MCF 10A (cell line): ENCODE measurements at regions not wholly inside any gene's neighbourhood (a gene's known extent, or its start where the extent isn't known, plus 50 kb on each side); places are given as distances from the start of the nearest gene placed in this dataset.

Experiments
- BruUV-seq: library from RNA; stranded (reverse); fragments of 400-500 nt; replicated peaks from 2 replicates; lab custom pipeline; 2021; lab: Mats Ljungman, UMichigan
- CTCF ChIA-PET: fragments of 300-600 bp; sonication (Branson Sonifier 250); formaldehyde crosslinking; extraction: SDS; loops from one replicate; lab custom pipeline; 2021; ENCODE audit warnings: antibody characterized with exemption, inconsistent platforms; lab: Yijun Ruan, JAX
- POLR2A ChIA-PET: fragments of 300-600, 350-650 bp; sonication (Branson Sonifier 250); formaldehyde crosslinking; extraction: SDS; loops from one replicate; lab custom pipeline; 2020; ENCODE audit warnings: antibody characterized with exemption, inconsistent platforms; lab: Yijun Ruan, JAX
- DNase-seq: peaks from one replicate; pipeline ENCODE4 v3.0.0-alpha.2; 2018; ENCODE audit not compliant: unreplicated experiment
- H3K27ac Mint-ChIP-seq: one replicate; pipeline ENCODE4 v1.8.0; 2022; ENCODE audit warnings: mild to moderate bottlenecking, low read depth, mixed read lengths; ENCODE audit not compliant: unreplicated experiment
- H3K27me3 Mint-ChIP-seq: one replicate; pipeline ENCODE4 v1.8.0; 2022; ENCODE audit warnings: mixed read lengths; ENCODE audit not compliant: insufficient read depth, unreplicated experiment
- H3K36me3 Mint-ChIP-seq: one replicate; pipeline ENCODE4 v1.8.0; 2022; ENCODE audit warnings: mild to moderate bottlenecking, moderate library complexity, mixed read lengths; ENCODE audit not compliant: insufficient read depth, unreplicated experiment
- H3K4me1 Mint-ChIP-seq: one replicate; pipeline ENCODE4 v1.8.0; 2022; ENCODE audit warnings: mixed read lengths; ENCODE audit not compliant: insufficient read depth, unreplicated experiment
- H3K4me3 Mint-ChIP-seq: one replicate; pipeline ENCODE4 v1.8.0; 2022; ENCODE audit warnings: mild to moderate bottlenecking, moderate library complexity, mixed read lengths; ENCODE audit not compliant: unreplicated experiment
- H3K9me3 Mint-ChIP-seq: one replicate; pipeline ENCODE4 v1.8.0; 2022; ENCODE audit warnings: mixed read lengths; ENCODE audit not compliant: unreplicated experiment
- intact Hi-C: fragments of 100-400 bp; cut with micrococcal nuclease; formaldehyde crosslinking; loops from 2 replicates; pipeline ENCODE4 v1.14.1; 2022
- TF ChIP-seq, protein P1 (sequence below): fragments of 200-600 bp; IDR thresholded peaks from one replicate; pipeline ENCODE4 v1.8.0; 2022; ENCODE audit warnings: antibody characterized with exemption, mild to moderate bottlenecking; ENCODE audit not compliant: unreplicated experiment

DNA sequence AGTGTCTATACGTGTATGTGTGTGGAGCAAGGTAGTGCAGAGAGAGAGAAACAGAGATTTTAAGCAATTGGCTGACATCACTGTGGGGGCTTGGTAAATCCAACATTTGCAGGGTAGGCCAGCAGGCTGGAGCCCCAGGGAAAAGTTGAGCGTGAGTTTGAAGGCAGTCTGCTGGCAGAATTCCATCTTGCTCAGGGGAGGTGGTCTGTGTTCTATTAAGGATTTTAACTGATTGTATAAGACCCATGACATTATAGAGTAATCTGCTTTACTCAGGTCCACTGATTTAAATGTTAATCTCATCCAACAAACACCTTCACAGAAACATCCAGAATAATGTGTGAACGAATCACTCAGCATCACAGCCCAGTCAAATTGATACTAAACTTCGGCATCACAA is 912.9 kb downstream of the GRM8 start:
- no peaks in the 10 kb centered on the region for H3K27me3 Mint-ChIP-seq
- TF ChIP-seq, protein P1, sequence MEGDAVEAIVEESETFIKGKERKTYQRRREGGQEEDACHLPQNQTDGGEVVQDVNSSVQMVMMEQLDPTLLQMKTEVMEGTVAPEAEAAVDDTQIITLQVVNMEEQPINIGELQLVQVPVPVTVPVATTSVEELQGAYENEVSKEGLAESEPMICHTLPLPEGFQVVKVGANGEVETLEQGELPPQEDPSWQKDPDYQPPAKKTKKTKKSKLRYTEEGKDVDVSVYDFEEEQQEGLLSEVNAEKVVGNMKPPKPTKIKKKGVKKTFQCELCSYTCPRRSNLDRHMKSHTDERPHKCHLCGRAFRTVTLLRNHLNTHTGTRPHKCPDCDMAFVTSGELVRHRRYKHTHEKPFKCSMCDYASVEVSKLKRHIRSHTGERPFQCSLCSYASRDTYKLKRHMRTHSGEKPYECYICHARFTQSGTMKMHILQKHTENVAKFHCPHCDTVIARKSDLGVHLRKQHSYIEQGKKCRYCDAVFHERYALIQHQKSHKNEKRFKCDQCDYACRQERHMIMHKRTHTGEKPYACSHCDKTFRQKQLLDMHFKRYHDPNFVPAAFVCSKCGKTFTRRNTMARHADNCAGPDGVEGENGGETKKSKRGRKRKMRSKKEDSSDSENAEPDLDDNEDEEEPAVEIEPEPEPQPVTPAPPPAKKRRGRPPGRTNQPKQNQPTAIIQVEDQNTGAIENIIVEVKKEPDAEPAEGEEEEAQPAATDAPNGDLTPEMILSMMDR: no peak
- H3K27ac Mint-ChIP-seq: no peak overlapping the region
- POLR2A ChIA-PET: no interaction called here
- CTCF ChIA-PET: no interaction called here
- no peak overlapping the region for H3K4me3 Mint-ChIP-seq
- H3K4me1 Mint-ChIP-seq: no peaks in the 10 kb centered on the region
- H3K9me3 Mint-ChIP-seq: no peaks in the 10 kb centered on the region
- intact Hi-C loops: no loop called here
- no peak for DNase-seq
- no TSS peak for BruUV-seq
- no peaks in the 10 kb centered on the region for H3K36me3 Mint-ChIP-seq

DNA sequence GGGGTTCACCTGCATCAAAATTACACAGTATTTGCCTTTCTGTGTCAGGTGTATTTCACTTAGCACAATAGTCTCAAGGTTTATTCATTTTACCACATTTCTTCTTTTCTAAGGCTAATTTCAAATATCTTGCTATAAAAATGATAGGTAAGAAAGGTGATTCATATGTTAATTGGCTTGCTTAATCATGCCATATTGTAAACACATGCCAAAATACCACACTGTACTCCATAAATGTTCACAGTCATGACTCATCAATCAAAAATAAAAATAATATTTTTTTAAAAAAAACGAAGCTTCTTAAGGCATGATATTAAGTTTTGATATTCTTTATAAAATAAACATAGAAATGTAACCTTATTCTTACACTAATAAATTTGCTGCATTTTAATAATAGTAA is 947.1 kb downstream of the GRM8 start:
- H3K36me3 Mint-ChIP-seq: peaks cover 4% of the 10 kb centered on the region
- H3K27ac Mint-ChIP-seq: no peak overlapping the region
- peak; percentile 54 for DNase-seq
- CTCF ChIA-PET: interaction anchor here (0.5 to 1.1 kb wide), 6 partner anchors 8 to 613 kb away, joined by 3 to 6 read pairs (median 3); no protein-coding TSS in a partner anchor
- H3K4me3 Mint-ChIP-seq: no peak overlapping the region
- BruUV-seq: no TSS peak
- H3K27me3 Mint-ChIP-seq: no peaks in the 10 kb centered on the region
- intact Hi-C loops: no loop called here
- H3K9me3 Mint-ChIP-seq: no peaks in the 10 kb centered on the region
- POLR2A ChIA-PET: interaction anchor here (1.0 kb wide), 1 partner anchor 10 kb away, joined by 4 read pairs; no protein-coding TSS in a partner anchor
- peaks cover 25% of the 10 kb centered on the region for H3K4me1 Mint-ChIP-seq
- TF ChIP-seq, protein P1: no peak

DNA sequence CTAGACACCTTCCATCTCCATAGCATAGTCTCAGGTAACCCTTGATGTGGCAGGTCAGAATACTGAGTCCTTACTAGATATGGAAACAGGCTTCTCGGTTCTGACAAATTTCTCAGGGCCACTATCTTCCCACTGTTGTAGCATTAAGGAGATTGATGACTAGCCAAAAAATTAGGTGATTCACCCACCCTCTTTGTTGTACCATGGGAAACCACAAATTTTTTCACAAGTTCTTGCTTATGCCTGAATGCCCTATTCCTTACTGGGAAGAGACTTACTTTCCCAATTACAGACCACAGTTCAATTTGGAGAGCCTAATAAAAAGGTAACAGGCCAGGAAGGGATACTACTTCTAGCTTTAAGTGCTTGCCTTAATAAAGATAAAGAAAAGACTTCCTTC is 948.8 kb downstream of the GRM8 start:
- Mint-ChIP-seq H3K4me1 (peaks cover 25% of the 10 kb centered on the region), H3K27me3 (no peaks in the 10 kb centered on the region), H3K9me3 (no peaks in the 10 kb centered on the region), H3K27ac (peak overlapping the region; percentile 59), H3K36me3 (peaks cover 4% of the 10 kb centered on the region), H3K4me3 (no peak overlapping the region)
- intact Hi-C loops: no loop called here
- DNase-seq: peak; percentile 61
- BruUV-seq: no TSS peak
- TF ChIP-seq, protein P1: no peak
- ChIA-PET CTCF (no interaction called here), POLR2A (no interaction called here)

- CTCF ChIA-PET: no interaction called here
- Mint-ChIP-seq H3K27ac (no peak overlapping the region), H3K27me3 (no peaks in the 10 kb centered on the region), H3K9me3 (no peaks in the 10 kb centered on the region), H3K4me3 (no peak overlapping the region), H3K36me3 (peaks cover 4% of the 10 kb centered on the region), H3K4me1 (peaks cover 25% of the 10 kb centered on the region)
- POLR2A ChIA-PET: no interaction called here
- peak; percentile 35 for DNase-seq
- TF ChIP-seq, protein P1: no peak
- intact Hi-C loops: no loop called here
- BruUV-seq: no TSS peak
Measured at GRCh38 chr7:126302639-126303038, 950.1 kb downstream of the GRM8 start.
